Loucy (cell line): ENCODE measurements at regions not wholly inside any gene's neighbourhood (a gene's known extent, or its start where the extent isn't known, plus 50 kb on each side); places are given as distances from the start of the nearest gene placed in this dataset.

ENCODE experiments used
- H2AFZ ChIP-seq: fragments of 200-600 bp; sonication (generic); 2 replicates; pipeline ENCODE4 v1.6.0; 2016; ENCODE audit warnings: antibody characterized with exemption, mild to moderate bottlenecking, low read length, moderate library complexity
- H3F3A ChIP-seq: fragments of 200-600 bp; 2 replicates; pipeline ENCODE4 v1.6.0; 2016; ENCODE audit warnings: antibody characterized with exemption, low read depth, mild to moderate bottlenecking
- H3K27me3 ChIP-seq: fragments of 200-600 bp; sonication (generic); 2 replicates; pipeline ENCODE4 v1.6.1; 2014; ENCODE audit warnings: low read length, mild to moderate bottlenecking; ENCODE audit not compliant: insufficient read depth, poor library complexity, severe bottlenecking
- H3K36me3 ChIP-seq: fragments of 200-600 bp; sonication (generic); 2 replicates; pipeline ENCODE4 v1.6.1; 2016; ENCODE audit warnings: low read length; ENCODE audit not compliant: insufficient read depth
- H3K4me1 ChIP-seq: fragments of 200-600 bp; sonication (generic); 2 replicates; pipeline ENCODE4 v1.5.1; 2014; ENCODE audit warnings: low read length, mild to moderate bottlenecking; ENCODE audit not compliant: insufficient read depth, poor library complexity, severe bottlenecking
- H3K4me2 ChIP-seq: fragments of 200-600 bp; sonication (generic); 2 replicates; pipeline ENCODE4 v1.6.0; 2014; ENCODE audit warnings: antibody characterized with exemption, low read length, low read depth, mild to moderate bottlenecking; ENCODE audit not compliant: poor library complexity, severe bottlenecking
- H3K4me3 ChIP-seq: fragments of 200-600 bp; sonication (generic); 2 replicates; pipeline ENCODE4 v1.5.1; 2014; ENCODE audit warnings: low read length, mild to moderate bottlenecking, mixed read lengths; ENCODE audit not compliant: poor library complexity, severe bottlenecking
- H3K79me2 ChIP-seq: fragments of 200-600 bp; sonication (generic); 2 replicates; pipeline ENCODE4 v1.6.1; 2014; ENCODE audit warnings: low read length; ENCODE audit not compliant: insufficient read depth
- H3K9ac ChIP-seq: fragments of 200-600 bp; sonication (generic); 2 replicates; pipeline ENCODE4 v1.6.0; 2014; ENCODE audit warnings: mild to moderate bottlenecking, low read depth, low read length, moderate library complexity; ENCODE audit not compliant: poor library complexity, severe bottlenecking
- H3K9me2 ChIP-seq: fragments of 200-600 bp; sonication (generic); replicated peaks from 2 replicates; pipeline ENCODE4 v1.6.1; 2016; ENCODE audit warnings: low read depth, low read length, mixed read lengths
- H3K9me3 ChIP-seq: fragments of 200-600 bp; sonication (generic); 2 replicates; pipeline ENCODE4 v1.6.1; 2014; ENCODE audit warnings: mild to moderate bottlenecking, antibody characterized with exemption, low read length, low read depth; ENCODE audit not compliant: insufficient read depth
- H4K20me1 ChIP-seq: fragments of 200-600 bp; sonication (generic); 2 replicates; pipeline ENCODE4 v1.6.0; 2014; ENCODE audit warnings: antibody characterized with exemption, low read length, mild to moderate bottlenecking; ENCODE audit not compliant: insufficient read depth, poor library complexity, severe bottlenecking
- EZH2phosphoT487 ChIP-seq: fragments of 200-600 bp; IDR thresholded peaks from 2 replicates; pipeline ENCODE4 v1.6.1; 2018; ENCODE audit warnings: antibody characterized with exemption, mild to moderate bottlenecking, moderate library complexity, borderline replicate concordance
- TF ChIP-seq, protein P1 (sequence below): fragments of 200-600 bp; sonication (generic); conservative IDR thresholded peaks from 2 replicates; pipeline ENCODE4 v1.5.1; 2014; ENCODE audit warnings: mild to moderate bottlenecking, antibody characterized with exemption, low read length

GRCh38 chr1:4327142-4327541, 327.3 kb upstream of the AJAP1 start:
- Histone ChIP-seq H3K9me2 (no peaks in the 10 kb centered on the region), H3K4me3 (no peak overlapping the region), H3K4me2 (no peak overlapping the region), H4K20me1 (no peaks in the 10 kb centered on the region), H3K4me1 (peaks cover 7% of the 10 kb centered on the region), H3K36me3 (no peaks in the 10 kb centered on the region), H3K27me3 (no peaks in the 10 kb centered on the region), H3K9ac (no peak overlapping the region), H3F3A (no peaks in the 10 kb centered on the region), H3K9me3 (no peaks in the 10 kb centered on the region; the same call in 1 of the 2 replicates), H3K79me2 (no peaks in the 10 kb centered on the region), H2AFZ (no peak overlapping the region)
- TF ChIP-seq, protein P1, sequence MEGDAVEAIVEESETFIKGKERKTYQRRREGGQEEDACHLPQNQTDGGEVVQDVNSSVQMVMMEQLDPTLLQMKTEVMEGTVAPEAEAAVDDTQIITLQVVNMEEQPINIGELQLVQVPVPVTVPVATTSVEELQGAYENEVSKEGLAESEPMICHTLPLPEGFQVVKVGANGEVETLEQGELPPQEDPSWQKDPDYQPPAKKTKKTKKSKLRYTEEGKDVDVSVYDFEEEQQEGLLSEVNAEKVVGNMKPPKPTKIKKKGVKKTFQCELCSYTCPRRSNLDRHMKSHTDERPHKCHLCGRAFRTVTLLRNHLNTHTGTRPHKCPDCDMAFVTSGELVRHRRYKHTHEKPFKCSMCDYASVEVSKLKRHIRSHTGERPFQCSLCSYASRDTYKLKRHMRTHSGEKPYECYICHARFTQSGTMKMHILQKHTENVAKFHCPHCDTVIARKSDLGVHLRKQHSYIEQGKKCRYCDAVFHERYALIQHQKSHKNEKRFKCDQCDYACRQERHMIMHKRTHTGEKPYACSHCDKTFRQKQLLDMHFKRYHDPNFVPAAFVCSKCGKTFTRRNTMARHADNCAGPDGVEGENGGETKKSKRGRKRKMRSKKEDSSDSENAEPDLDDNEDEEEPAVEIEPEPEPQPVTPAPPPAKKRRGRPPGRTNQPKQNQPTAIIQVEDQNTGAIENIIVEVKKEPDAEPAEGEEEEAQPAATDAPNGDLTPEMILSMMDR: no peak
- TF ChIP-seq EZH2phosphoT487: no peak

DNA sequence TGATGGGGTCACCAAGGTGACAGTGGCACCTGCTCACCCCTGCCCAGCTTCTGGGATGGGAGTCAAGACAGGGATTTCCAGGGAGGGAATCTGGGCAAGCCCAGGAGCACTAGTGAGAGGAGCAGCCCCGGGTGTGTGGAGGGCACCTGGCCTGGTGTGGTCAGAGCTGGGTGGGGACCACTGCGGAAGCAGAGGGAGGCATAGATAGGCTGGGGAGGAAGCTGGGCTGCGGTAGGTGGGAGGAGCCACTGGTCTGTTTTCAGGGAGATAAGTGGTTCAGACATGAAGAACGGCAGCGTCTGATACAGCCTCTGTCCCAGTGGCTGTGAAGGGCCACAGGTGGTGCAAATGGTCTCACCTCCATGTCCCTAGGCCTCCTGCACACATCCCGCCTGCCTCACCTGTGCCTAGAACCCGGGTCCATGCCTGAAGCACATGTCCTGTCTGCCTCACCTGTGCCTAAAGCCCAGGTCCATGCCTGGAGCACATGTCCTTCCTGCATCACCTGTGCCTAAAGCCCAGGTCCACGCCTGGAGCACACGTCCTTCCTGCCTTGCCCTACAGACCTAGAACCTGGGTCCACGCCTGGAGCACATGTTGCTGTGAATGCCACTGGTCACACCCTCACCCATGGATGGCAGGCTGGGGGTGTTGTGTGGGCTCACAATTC, 325.9 kb upstream of the AJAP1 start:
- no peaks in the 10 kb centered on the region for H4K20me1 ChIP-seq
- H3K27me3 ChIP-seq: no peaks in the 10 kb centered on the region
- H2AFZ ChIP-seq: no peak overlapping the region
- H3K9me3 ChIP-seq: no peaks in the 10 kb centered on the region; the same call in 1 of the 2 replicates
- H3K4me1 ChIP-seq: peaks cover 7% of the 10 kb centered on the region
- no peak for TF ChIP-seq EZH2phosphoT487
- TF ChIP-seq, protein P1: no peak
- no peaks in the 10 kb centered on the region for H3K79me2 ChIP-seq
- H3K4me3 ChIP-seq: no peak overlapping the region
- no peaks in the 10 kb centered on the region for H3K36me3 ChIP-seq
- H3F3A ChIP-seq: no peaks in the 10 kb centered on the region
- H3K9ac ChIP-seq: no peak overlapping the region
- no peaks in the 10 kb centered on the region for H3K9me2 ChIP-seq
- no peak overlapping the region for H3K4me2 ChIP-seq

DNA sequence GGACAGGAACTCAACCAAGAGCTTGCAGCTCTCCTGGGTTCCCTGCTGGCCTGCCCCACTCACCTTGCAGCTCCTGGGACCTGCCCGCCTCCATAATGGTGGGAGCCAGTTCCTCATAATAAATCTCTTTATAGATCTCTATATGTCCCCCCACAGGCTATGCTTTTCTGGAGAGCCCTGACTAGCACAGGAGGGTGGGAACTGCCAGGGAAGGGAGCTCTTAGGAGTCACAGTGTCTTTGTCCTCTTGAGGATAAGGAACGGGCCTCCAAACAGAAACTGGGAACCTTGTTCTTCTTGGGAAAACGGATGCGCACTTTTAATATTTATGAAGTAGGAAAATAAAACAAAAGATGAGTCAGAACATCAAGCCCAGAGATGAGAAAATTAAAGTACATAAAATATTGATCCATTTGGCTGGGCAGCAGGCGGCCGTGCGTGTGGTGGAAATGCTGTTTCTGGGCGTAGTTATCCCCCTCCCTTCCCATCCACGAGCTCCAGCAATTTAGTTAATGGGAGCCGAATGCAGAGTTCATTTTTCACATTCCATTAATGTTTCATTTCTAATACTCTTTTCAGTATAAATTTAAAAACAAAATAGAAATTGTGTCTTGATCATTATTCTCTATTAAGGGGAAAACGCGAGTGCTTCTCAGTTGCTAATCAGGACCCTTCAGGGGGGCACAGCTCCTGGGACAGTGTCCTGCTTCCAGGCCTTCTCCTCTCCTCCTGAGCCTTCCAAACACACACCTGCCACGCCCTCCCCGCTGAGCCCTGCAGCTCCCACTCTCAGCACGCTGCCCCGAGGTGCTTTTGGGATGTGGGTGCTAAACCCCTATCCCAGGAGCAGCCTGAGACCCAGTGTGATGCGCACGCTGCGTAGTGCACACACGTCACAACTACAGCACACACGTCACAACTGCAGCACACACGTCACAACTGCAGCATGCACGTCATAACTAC, 323.3 kb upstream of the AJAP1 start:
- Histone ChIP-seq H2AFZ (no peak overlapping the region), H3K36me3 (no peaks in the 10 kb centered on the region), H3K27me3 (no peaks in the 10 kb centered on the region), H3K4me1 (peaks cover 7% of the 10 kb centered on the region), H3K9ac (no peak overlapping the region), H3K9me2 (no peaks in the 10 kb centered on the region), H3K79me2 (no peaks in the 10 kb centered on the region), H3K4me3 (no peak overlapping the region), H3K4me2 (no peak overlapping the region), H3F3A (no peaks in the 10 kb centered on the region), H4K20me1 (no peaks in the 10 kb centered on the region), H3K9me3 (peaks cover 3% of the 10 kb centered on the region; the same call in 1 of the 2 replicates)
- no peak for TF ChIP-seq EZH2phosphoT487
- TF ChIP-seq, protein P1: no peak
